ENCODE measurements at regions not wholly inside any gene's neighbourhood (a gene's known extent, or its start where the extent isn't known, plus 50 kb on each side); places are given as distances from the start of the nearest gene placed in this dataset.

DNA sequence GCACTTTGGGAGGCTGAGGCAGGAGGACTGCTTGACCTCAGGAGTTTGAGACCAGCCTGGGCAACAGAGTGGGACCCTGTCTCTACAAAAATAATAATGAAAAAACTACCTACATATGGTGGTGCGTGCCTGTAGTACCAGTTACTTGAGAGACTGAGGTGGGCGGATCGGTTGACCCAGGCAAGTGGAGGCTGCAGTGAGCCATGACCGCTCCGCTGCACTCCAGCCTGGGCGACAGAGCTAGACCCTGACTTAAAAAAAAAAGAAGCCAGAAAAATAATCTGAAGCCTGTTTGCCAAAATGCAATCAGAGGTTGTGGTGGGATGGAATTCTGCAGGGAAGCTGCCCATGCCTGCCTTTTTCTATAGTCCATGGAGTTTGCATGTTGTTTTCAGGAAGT is 50.4 kb upstream of the GGTA1 start:
- no peak for DNase-seq

- DNase-seq = peak; percentile 39 to 73
Measured at GRCh38 chr9:121550569-121551512, 51.2 kb upstream of the GGTA1 start.

- peak in 1 of 2 donors; percentile 51 for DNase-seq
Measured at GRCh38 chr9:121551985-121552753, 52.5 kb upstream of the GGTA1 start.

DNA sequence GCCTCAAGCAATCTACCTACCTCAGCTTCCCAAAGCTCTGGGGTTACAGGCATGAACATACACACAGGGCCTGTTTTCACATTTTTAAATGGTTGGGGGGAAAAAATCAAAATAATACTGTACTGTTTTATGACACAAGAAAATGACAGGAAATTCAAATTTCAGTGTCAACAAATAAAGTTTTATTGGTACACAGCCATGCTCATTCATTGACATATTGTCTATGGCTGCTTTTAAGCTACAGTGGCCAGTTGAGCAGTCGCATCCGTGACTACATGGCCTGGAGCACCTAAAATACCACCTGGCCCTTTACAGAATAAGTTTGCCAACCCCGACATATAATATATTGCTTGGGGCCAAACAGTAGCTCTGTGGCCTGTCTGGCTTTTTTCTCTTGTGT is 56.4 kb upstream of the GGTA1 start:
- no peak for DNase-seq

DNA sequence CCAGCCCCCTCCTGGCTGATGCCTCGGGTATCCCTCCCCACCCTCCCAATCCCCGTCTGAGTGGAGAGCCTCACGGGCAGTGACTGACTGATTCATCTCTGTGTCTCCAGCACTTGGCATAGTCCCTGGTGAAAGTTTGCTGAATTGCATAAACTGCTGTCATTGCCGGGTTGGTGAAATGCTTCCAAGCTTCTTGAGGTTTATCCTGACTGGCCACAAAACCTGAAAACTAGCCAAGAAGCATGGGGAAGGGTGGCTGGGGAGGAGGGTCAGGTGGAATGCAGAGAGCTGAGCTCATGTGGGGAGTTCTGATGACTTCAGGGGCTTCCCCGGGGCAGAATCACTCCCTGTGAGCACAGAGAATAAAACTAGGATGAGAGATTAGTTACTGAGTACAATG is 56.9 kb upstream of the GGTA1 start:
- no peak for DNase-seq

- DNase-seq = peak in 1 of 2 donors; percentile 39
Measured at GRCh38 chr9:121557581-121558447, 58.2 kb upstream of the GGTA1 start.

DNA sequence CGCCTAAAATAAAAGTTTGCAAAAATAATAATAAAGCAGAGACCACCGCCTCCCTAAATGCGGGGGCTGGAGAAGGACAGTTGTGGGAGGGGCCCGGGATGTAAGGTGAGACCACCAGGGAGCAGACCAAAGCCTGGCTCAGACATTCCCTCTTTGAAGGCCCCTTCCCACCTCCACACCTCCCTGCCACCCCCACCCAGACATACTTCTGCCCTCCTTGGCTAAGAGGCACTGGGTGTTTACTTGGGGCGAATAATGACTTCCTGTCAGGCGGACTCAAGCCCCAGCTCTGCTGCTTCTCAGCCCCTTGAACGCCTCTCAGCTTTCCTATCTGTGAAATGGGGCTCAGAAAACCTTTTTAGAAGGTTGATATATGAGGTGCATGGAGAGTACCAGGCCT is 58.8 kb upstream of the GGTA1 start:
- no peak for DNase-seq

GRCh38 chr9:121559183-121559582 is 59.5 kb upstream of the GGTA1 start:
- DNase-seq = no peak

GRCh38 chr9:121560921-121561320 is 61.3 kb upstream of the GGTA1 start:
- no peak for DNase-seq

- no peak for DNase-seq
Measured at GRCh38 chr9:121561385-121562222, 62.0 kb upstream of the GGTA1 start.

GRCh38 chr9:121562301-121562700 is 62.7 kb upstream of the GGTA1 start:
- no peak for DNase-seq

DNA sequence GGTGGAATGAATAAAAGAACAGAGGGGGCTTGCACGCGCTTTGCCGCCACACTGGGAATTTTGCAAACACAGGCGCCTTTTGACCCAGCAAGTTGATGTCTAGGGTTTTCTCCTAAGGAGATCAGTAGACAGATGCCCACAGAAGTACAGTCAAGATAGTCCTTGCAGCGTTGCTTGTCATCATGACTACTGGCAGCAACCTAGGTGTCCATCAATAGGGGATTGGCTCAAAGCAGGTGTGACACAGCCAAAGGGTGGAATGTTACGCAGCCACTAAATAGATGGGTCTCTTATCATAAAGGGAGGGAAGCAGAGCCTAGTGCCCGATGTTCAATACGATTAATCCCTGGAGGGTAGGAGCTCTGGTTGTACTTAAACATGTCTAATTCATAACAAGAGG is 63.8 kb upstream of the GGTA1 start:
- no peak for DNase-seq

DNA sequence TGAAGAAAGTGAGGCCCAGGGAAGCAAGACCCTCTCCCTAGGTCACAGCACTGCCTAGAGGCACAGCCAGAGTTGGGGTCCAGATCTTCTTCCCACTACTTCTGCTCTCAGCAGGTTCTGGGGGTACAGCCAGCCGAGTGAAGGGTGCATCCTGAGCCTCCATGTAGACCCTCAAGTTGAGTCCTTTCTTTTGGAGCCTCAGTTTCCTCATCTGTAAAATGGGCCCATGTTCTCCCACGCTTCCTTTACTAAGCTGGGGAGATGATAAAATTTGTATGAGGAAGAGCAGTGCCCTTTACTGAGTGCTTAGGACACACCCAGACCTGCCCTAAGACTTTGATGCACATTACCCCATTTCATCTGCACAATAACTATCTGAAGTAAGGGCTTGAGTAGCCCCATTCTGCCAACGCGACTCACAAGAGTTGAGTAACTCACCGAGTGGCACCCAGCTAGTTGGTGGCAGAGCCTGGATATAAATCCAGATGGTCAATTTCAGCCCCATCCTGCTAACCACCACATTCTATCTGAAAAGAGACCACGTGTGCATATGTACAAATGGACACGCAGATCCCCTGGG is 64.3 kb upstream of the GGTA1 start:
- DNase-seq = no peak

GRCh38 chr9:121564504-121565260 is 65.0 kb upstream of the GGTA1 start:
- DNase-seq = no peak

DNA sequence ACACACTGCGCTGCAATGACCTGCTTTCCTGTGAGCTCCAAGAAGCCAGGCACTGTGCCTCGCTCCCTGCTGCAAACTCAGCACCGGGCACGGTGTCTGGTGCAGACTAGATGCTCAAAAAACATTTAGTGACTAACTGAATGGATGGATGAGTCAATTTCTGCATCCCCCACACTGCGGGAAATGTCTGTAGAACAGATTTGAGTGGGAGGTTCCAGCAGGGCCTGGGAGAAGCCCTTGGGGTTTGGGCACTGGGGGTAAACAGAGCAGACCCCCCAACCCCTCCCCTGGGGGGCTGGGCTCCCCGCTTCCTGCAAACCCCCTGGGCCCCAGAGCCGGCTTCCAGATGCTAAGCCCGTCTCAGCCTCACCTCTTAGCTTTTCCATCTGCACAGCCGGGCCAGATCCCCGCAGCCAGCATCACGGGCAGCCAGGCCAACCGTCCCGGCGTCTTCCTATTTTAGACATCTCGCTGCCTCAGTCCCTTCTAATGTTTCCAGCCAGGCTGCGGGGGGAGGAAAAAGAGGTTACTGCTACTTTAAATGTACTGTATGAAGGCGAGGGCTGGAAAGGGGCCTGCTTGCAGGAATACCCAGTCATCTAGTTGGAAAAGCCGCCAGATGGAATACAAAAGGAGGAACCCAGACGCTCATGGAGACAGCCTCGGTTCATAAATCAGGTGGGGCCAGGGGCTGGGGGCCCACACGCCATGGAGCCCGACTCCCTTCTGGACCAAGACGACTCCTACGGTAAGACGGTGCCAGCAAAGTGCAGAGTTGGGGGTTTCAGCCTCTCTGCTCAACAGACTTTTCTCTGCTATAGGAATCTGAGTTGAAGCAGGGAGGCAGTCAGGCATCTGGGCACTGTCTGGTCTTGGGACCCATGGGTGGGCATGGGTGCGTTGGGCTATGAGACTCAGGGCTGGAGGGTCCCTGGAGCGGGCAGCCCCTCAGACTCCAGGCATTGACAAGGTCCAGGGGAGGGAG is 67.1 kb upstream of the GGTA1 start:
- peak in 1 of 2 donors; percentile 38 for DNase-seq

DNA sequence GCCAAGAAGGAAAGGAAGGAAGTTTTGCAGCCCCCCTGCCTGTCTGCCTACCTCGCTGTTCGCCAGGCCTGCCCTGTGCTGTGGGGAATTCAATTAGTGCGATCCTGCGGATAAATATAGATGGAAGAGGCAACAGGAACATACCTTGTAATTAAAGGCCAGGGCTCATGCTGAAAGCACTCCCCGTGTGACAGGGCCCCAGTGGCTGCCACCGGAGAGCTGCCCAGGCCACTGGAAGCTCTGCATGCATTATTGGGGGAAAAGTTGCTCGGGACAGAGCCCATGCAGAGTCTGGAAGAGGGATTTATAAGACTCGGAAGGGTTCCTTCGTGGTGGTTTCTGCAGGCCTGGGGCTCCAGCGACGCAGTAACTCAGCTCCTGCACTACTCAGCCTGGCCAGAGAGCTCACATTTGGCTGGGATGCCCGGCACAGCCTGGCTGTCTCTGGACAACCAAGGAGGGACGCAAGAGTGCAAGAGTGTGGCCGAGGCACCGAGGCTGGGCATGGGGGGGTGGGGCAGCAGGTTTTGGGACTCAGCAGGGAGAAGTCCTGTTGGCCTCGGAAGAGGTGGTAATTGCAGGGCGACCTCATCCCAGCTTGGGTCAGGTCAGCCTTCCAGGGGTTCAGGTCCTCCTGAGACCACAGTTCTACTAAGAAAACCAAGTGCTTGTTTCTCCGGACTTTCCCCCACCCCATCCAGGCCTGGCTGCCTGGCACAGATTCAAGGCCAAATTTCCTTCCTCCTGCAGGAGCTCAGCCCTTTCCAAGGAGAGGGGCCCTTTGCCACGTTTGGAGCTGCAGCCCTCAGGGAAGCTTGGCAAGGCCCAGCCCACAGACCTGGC is 68.1 kb upstream of the GGTA1 start:
- DNase-seq = no peak

GRCh38 chr9:121568343-121569265 is 69.0 kb upstream of the GGTA1 start:
- DNase-seq = peak in 1 of 2 donors; percentile 36

All from hippocampal formation (tissue), 2 donors.